Ascending aorta (tissue), 2 donors: ENCODE measurements at regions not wholly inside any gene's neighbourhood (a gene's known extent, or its start where the extent isn't known, plus 50 kb on each side); places are given as distances from the start of the nearest gene placed in this dataset.
A peak's percentile ranks its signal among the peaks of the same experiment; 100 is the strongest.

Source experiments
- DNase-seq, 2 donors: peaks; one replicate each; pipeline ENCODE4 v3.0.0-alpha.2; 2019; ENCODE audit warnings: low spot score in 2 of 2
- H3K27ac ChIP-seq, 2 donors: fragments of 200-600 bp; sonication (generic); one replicate each; pipeline ENCODE4 v1.5.1; 2016 to 2017; ENCODE audit warnings: mild to moderate bottlenecking in 1 of 2
- H3K27me3 ChIP-seq: fragments of 200-600 bp; sonication (generic); one replicate; pipeline ENCODE4 v1.5.1; 2017
- H3K36me3 ChIP-seq, 2 donors: fragments of 200-600 bp; sonication (generic); one replicate each; pipeline ENCODE4 v1.5.1; 2016
- H3K4me1 ChIP-seq, 2 donors: fragments of 200-600 bp; sonication (generic); one replicate each; pipeline ENCODE4 v1.5.1; 2016 to 2017; ENCODE audit warnings: mild to moderate bottlenecking in 1 of 2
- H3K4me3 ChIP-seq, 2 donors: fragments of 200-600 bp; sonication (generic); one replicate each; pipeline ENCODE4 v1.5.1; 2016 to 2017; ENCODE audit warnings: mild to moderate bottlenecking in 1 of 2
- H3K9me3 ChIP-seq, 2 donors: fragments of 200-600 bp; sonication (generic); one replicate each; pipeline ENCODE4 v1.5.1; 2016
- CTCF ChIP-seq, 3 experiments: fragments of 200-600 bp in 2 of 3; fragments of 450-650 bp in 1 of 3; sonication (generic) in 2 of 3; IDR thresholded peaks; one replicate each; pipeline ENCODE4 v1.5.1; 2016 to 2019; ENCODE audit warnings: antibody characterized with exemption in 3 of 3, mild to moderate bottlenecking in 1 of 3, moderate library complexity in 1 of 3
- intact Hi-C: fragments of 100-400 bp; cut with DNase I; formaldehyde crosslinking; loops from one replicate; pipeline ENCODE4 v1.15.1; 2023

GRCh38 chr16:66315210-66315825 is 51.2 kb upstream of the CDH5 start:
- Histone ChIP-seq H3K27ac (no peak overlapping the region), H3K4me1 (no peaks in the 10 kb centered on the region), H3K9me3 (no peaks in the 10 kb centered on the region), H3K36me3 (no peaks in the 10 kb centered on the region), H3K27me3 (no peaks in the 10 kb centered on the region), H3K4me3 (no peak overlapping the region)
- intact Hi-C loops: no loop called here
- DNase-seq: peak; percentile 14 to 82
- TF ChIP-seq CTCF (IDR thresholded peaks at IDR 0.05): peak; percentile 83 to 94 (median 93)

- Histone ChIP-seq H3K4me1 (no peaks in the 10 kb centered on the region), H3K36me3 (no peaks in the 10 kb centered on the region), H3K27ac (no peak overlapping the region), H3K4me3 (no peak overlapping the region), H3K27me3 (no peaks in the 10 kb centered on the region), H3K9me3 (no peaks in the 10 kb centered on the region)
- DNase-seq: no peak
- TF ChIP-seq CTCF (IDR thresholded peaks at IDR 0.05): no peak
- intact Hi-C loops: no loop called here
These were observed 55.2 kb upstream of the CDH5 start for GRCh38 chr16:66311306-66311705.

- Histone ChIP-seq H3K4me1 (no peaks in the 10 kb centered on the region), H3K27ac (no peak overlapping the region), H3K27me3 (no peaks in the 10 kb centered on the region), H3K4me3 (no peak overlapping the region), H3K36me3 (no peaks in the 10 kb centered on the region), H3K9me3 (no peaks in the 10 kb centered on the region)
- intact Hi-C loops: no loop called here
- DNase-seq: no peak
- no peak for TF ChIP-seq CTCF (IDR thresholded peaks at IDR 0.05)
These were observed 57.2 kb upstream of the CDH5 start for GRCh38 chr16:66309215-66309807.

- H3K27me3 ChIP-seq: no peaks in the 10 kb centered on the region
- no peak for DNase-seq
- H3K27ac ChIP-seq: no peak overlapping the region
- no peak for TF ChIP-seq CTCF (IDR thresholded peaks at IDR 0.05)
- intact Hi-C loops: no loop called here
- no peaks in the 10 kb centered on the region for H3K36me3 ChIP-seq
- no peaks in the 10 kb centered on the region for H3K4me1 ChIP-seq
- no peak overlapping the region for H3K4me3 ChIP-seq
- H3K9me3 ChIP-seq: no peaks in the 10 kb centered on the region
These were observed 58.4 kb upstream of the CDH5 start for GRCh38 chr16:66308096-66308495.

- no peaks in the 10 kb centered on the region for H3K36me3 ChIP-seq
- H3K9me3 ChIP-seq: no peaks in the 10 kb centered on the region
- peak in 1 of 2 donors; percentile 41 for DNase-seq
- H3K4me3 ChIP-seq: no peak overlapping the region
- no peak overlapping the region for H3K27ac ChIP-seq
- H3K4me1 ChIP-seq: no peaks in the 10 kb centered on the region
- H3K27me3 ChIP-seq: no peaks in the 10 kb centered on the region
- intact Hi-C loops: no loop called here
- TF ChIP-seq CTCF (IDR thresholded peaks at IDR 0.05): no peak
These were observed 59.9 kb upstream of the CDH5 start for GRCh38 chr16:66306366-66307150.
